NCI-H1092 treated with DMSO at 0.1 percent for 48 hours (cell line): ENCODE measurements at regions not wholly inside any gene's neighbourhood (a gene's known extent, or its start where the extent isn't known, plus 50 kb on each side); places are given as distances from the start of the nearest gene placed in this dataset.

ENCODE experiments used
- DNase-seq: peaks from one replicate; lab custom pipeline; 2025; lab: John Stamatoyannopoulos, UW

- no peak for DNase-seq
Measured at GRCh38 chr5:174837919-174838902, 113.8 kb downstream of the MSX2 start.

DNA sequence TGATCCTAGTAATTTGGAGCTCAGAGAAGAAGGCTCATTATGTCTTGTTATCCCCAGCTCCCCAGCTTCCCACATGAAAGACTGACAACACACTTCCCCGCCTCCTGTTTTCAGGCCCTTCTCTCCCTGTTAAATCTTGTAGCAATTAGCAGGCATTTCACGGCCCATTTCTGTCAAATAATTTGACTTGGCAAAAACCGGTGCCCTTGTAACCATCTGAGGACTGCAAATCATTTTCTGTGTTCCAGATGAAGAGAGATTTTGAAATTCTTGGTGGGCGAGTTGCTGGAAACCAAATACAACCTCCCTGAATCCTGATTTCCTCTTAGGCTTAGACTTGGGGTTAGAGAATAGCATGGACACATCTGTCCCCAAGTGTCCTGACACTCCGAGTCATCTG, 109.7 kb downstream of the MSX2 start:
- DNase-seq = no peak

- DNase-seq = no peak
Measured at GRCh38 chr5:174832811-174833210, 108.4 kb downstream of the MSX2 start.

DNA sequence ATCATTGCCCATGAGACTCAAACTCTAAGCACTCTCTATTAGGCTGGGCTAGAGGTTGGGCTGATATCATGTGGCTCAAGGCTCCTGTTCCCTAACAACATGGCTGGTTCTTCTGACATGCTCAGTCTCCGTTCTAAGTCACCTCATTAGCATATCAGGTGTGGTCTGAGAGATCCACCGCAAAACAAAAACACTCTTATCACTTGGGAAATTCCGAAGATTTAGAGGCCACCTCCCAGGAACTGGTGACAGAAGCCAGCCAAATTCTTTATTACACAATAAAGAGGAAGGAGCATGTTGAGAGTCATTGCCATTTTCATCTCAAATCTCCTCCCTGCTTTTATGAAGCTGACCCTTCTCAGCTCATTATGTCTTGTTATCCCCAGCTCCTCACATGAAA, 107.6 kb downstream of the MSX2 start:
- DNase-seq = no peak

GRCh38 chr5:174831031-174831660, 106.8 kb downstream of the MSX2 start:
- no peak for DNase-seq

- no peak for DNase-seq
Measured at GRCh38 chr5:174829511-174829864, 105.1 kb downstream of the MSX2 start.

- DNase-seq = no peak
Measured at GRCh38 chr5:174828804-174829510, 104.6 kb downstream of the MSX2 start.

- no peak for DNase-seq
Measured at GRCh38 chr5:174827558-174827957, 103.2 kb downstream of the MSX2 start.

GRCh38 chr5:174825587-174825986, 101.2 kb downstream of the MSX2 start:
- DNase-seq = no peak

DNA sequence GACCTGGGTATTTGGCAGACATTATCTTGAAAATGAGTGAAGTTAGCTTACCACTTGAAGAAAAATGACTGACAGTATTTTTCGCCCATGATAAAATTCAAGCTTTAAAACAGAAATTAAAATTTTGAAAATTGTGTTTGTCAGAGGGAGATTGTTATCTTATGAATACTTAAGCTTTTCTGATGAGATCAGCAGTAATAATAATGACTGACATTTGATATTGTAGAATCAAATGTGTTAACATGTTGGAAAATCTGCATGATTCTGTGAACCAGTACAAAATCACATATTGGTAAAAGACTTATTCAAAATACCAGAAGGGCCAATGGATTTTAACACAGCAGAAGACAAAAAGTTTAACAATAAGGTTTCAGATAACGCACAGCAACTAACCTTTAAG, 94.0 kb downstream of the MSX2 start:
- DNase-seq = no peak

GRCh38 chr5:174817610-174818009, 93.2 kb downstream of the MSX2 start:
- no peak for DNase-seq

DNA sequence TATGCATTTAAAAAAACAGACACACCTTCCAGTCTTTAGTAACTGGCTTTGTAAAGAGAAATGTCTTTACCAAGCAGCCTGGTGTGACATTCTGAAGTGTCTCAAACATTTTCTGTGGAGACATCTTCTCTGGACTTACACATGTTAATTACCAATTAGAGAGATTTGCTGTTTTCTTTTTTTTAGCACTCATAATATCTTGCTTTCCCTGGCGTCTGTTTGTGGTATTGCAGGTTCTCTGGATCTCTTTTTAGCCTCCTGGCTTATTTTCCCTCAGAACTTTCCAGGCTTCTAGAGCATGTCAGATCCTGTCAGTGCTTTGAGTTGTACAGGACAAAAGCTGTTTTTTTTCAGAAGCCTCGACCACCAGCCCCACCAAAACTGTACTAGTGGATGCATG, 92.5 kb downstream of the MSX2 start:
- no peak for DNase-seq

DNA sequence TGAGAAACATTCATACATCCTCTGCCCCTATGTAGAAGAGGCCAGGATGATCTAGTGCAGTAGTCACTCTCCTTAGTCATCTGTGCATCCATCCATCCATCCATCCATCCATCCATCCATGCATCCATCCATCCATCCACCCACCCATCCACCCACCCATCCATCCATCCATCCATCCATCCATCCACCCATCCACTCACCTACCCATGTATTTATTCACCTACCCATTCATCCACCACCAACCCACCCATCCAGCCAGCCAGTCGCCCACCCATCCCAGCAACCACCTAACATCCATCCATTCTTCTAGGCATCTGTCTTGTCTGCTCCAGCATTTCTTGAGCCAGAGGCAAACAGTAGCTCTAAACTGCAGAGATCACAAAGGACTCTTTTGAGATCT, 87.1 kb downstream of the MSX2 start:
- no peak for DNase-seq

DNA sequence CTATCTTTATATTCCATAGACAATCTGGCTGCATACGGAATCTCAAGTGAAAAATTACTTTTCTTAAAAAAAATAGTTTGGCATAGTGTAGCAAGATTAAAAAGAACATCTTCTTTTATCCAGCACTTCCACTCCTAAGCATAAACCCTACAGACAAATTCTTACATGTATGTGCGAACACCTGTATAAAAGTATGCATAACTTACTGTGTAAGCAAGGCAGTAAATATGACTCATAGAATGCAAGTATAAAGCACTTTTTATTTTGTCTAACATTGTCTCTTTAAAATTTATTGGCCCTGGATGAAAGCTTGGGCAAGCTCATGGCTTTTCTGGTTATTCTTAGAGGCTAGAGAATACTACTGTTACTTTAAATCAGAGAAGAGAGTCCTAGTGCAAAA, 86.4 kb downstream of the MSX2 start:
- DNase-seq = no peak

GRCh38 chr5:174807471-174807870, 83.1 kb downstream of the MSX2 start:
- DNase-seq = no peak

DNA sequence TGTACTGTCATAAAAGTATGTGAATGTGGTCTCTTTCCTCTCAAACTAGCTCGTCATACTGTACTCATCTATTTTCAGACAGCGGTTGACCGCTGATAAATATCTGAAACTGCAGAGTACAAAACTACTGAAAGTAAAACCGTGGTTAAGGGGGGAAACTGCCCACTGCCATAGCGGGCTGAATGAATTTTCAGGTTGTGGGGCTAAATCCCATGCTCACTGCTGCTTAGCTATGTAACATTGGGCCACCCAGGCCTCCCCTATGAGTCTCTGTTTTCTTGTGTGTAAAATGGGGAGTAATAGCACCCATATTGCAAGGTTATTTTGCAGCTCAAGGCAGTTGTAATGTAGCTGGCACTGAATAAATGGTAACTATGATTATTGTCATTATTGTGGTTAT, 82.3 kb downstream of the MSX2 start:
- no peak for DNase-seq

DNA sequence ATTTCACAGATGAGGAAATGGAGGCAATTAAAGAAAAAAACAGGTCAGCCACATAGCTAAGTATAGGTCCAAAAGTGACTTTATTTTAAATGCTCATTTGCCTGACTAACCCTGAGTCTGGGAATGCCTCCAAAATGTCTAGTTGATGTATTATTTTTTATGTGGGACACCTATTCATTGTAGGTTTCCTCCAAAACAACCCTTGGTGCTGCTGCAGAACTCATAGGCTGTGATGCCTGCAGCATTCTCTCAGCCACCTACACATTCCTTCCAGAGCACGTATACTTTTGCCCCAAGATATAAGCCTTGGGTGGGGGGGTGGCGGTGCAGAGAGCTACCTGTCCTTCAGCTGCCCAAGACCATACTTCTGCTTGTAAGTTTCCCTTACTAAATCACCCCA, 77.4 kb downstream of the MSX2 start:
- no peak for DNase-seq

DNA sequence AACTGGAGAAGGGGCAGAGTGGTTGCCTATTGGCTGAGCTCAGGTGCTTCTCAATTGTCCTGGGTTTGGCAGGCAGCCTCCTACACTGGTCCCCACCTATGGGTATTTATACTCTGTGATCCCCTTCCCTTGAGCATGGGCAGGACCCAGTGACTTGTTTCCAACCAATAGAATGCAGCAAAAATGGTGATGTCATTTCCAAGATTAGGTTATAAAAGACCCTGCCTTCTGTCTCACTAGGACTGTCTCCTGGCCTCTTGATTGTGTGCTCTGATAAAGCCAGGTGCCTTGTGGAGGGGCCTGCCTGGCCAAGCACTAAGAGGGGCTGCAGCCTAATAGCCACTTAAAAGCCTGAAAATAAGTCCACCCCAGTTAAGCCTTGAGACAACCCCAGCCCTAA, 76.1 kb downstream of the MSX2 start:
- DNase-seq = no peak

- no peak for DNase-seq
Measured at GRCh38 chr5:174799121-174799520, 74.7 kb downstream of the MSX2 start.

GRCh38 chr5:174798551-174798951, 74.2 kb downstream of the MSX2 start:
- DNase-seq = no peak

DNA sequence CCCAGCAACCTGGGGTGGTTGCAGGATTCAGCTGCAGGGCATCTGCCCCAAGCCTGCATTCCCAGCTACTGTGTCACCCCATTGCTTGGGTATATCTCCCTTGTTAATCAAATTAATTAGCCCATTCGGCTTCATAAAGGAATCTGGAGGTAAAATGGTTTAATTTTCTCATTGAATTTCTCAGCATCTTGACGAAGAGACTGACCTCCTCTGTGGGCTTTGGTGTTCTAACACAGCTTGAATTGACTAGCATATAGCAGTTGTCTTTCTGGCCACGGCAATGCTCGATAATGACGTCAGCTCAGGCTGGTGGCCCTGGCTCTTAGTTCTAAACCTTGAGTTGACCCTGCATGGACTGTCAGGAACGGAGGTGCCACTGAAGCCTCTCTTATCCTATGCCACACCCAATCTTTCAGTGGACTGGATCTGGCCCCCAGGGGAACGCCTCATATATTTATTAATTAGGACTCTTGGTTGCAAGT, 72.4 kb downstream of the MSX2 start:
- no peak for DNase-seq

DNA sequence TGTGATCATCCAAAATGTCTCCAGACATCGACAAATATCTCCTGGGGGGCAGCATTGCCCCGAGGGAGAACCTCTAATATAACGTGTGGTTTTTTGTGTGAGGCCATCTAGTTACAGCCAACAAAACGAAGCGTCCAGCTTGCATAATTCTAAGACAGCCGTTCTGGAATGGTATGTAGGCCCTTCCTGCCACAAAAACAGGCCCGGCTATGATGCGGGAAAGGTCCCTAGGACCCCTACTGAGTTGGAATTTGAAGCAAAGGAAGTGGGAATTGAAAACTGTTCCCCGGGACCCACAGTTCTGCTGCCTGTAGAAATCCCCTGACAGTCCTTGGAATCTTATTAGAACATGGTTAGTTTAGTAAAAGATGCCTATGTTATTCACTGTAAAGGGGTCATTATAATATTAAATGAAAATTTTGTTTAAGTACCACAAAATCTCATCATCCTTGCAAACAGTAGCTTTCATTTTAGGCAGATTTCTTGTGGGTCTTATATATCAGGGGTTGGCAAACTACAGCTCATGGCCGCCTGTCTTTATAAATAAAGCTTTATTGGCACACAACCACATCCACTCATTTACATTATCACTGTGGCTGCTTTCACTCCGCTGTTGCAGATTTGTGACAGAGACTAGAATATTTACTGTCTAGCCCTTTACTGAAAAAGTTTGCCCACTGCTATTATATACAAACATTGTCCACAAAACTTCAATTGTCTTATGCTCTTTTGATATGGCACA, 70.7 kb downstream of the MSX2 start:
- no peak for DNase-seq
